D721Med (cell line): ENCODE measurements at regions not wholly inside any gene's neighbourhood (a gene's known extent, or its start where the extent isn't known, plus 50 kb on each side); places are given as distances from the start of the nearest gene placed in this dataset.

Experiments
- DNase-seq: peaks from one replicate; pipeline ENCODE4 v3.0.0; 2011; ENCODE audit warnings: low spot score; ENCODE audit not compliant: insufficient read length
- FAIRE-seq: peaks from 2 replicates; lab custom pipeline; 2011; peaks lifted over from hg19 to GRCh38; lab: Jason Lieb, UNC
- CTCF ChIP-seq: IDR thresholded peaks from 2 replicates; pipeline ENCODE4 v1.5.1; 2012; ENCODE audit warnings: mild to moderate bottlenecking, control low read depth; ENCODE audit not compliant: insufficient read depth; ENCODE audit errors: missing control alignments

- TF ChIP-seq CTCF: no peak
- no peak for FAIRE-seq
- DNase-seq: no peak
These were observed 80.6 kb upstream of the ITGB1 start for GRCh38 chr10:33038672-33039071.

GRCh38 chr10:33037726-33038125 lies 79.7 kb upstream of the ITGB1 start:
- FAIRE-seq: no peak
- no peak for TF ChIP-seq CTCF
- no peak for DNase-seq

GRCh38 chr10:33036670-33037069 lies 78.6 kb upstream of the ITGB1 start:
- TF ChIP-seq CTCF: no peak
- no peak for FAIRE-seq
- DNase-seq: no peak

- DNase-seq (no peak), FAIRE-seq (no peak)
- TF ChIP-seq CTCF: no peak
These were observed 77.4 kb upstream of the ITGB1 start for GRCh38 chr10:33035411-33035810.

- no peak for DNase-seq
- TF ChIP-seq CTCF: no peak
- no peak for FAIRE-seq
These were observed 76.9 kb upstream of the ITGB1 start for GRCh38 chr10:33034931-33035330.

- DNase-seq (no peak), FAIRE-seq (no peak)
- no peak for TF ChIP-seq CTCF
These were observed 74.7 kb upstream of the ITGB1 start for GRCh38 chr10:33032654-33033151.

GRCh38 chr10:33031815-33032653 lies 74.0 kb upstream of the ITGB1 start:
- FAIRE-seq (no peak), DNase-seq (no peak)
- no peak for TF ChIP-seq CTCF
